SK-N-SH (cell line): ENCODE measurements at regions not wholly inside any gene's neighbourhood (a gene's known extent, or its start where the extent isn't known, plus 50 kb on each side); places are given as distances from the start of the nearest gene placed in this dataset.

ENCODE experiments used
- CTCF ChIA-PET: fragments of 300-600, 350-600 bp; formaldehyde crosslinking; extraction: SDS; loops from one replicate; lab custom pipeline; 2021; lab: Yijun Ruan, JAX
- POLR2A ChIA-PET: fragments of 350-600 bp; sonication (Branson Sonifier 250); formaldehyde crosslinking; extraction: SDS; loops from one replicate; lab custom pipeline; 2020; ENCODE audit warnings: antibody characterized with exemption, inconsistent platforms; lab: Yijun Ruan, JAX
- DNase-seq: peaks from one replicate; pipeline ENCODE4 v3.0.0; 2012
- H2AFZ ChIP-seq: fragments of 200-600 bp; sonication (generic); 2 replicates; pipeline ENCODE4 v1.8.1; 2016; ENCODE audit warnings: antibody characterized with exemption, mild to moderate bottlenecking, low read depth
- H3F3A ChIP-seq: fragments of 200-600 bp; sonication (generic); replicated peaks from 2 replicates; pipeline ENCODE3; 2016; ENCODE audit warnings: antibody characterized with exemption, mild to moderate bottlenecking; ENCODE audit not compliant: insufficient read depth
- H3K27ac ChIP-seq, 2 experiments: fragments of 200-500 bp in 1 of 2; fragments of 200-600 bp in 1 of 2; sonication (Bioruptor generic) in 1 of 2; sonication (generic), shearing (Covaris generic) in 1 of 2; 2 replicates each; pipeline versions ENCODE4 v1.5.1 to v1.6.1; 2014 to 2016; ENCODE audit warnings: low read depth in 2 of 2, inconsistent platforms in 1 of 2, low read length in 1 of 2, mild to moderate bottlenecking in 1 of 2, mixed read lengths in 1 of 2
- H3K27me3 ChIP-seq: fragments of 200-600 bp; sonication (generic), shearing (Covaris generic); 2 replicates; pipeline ENCODE4 v1.6.1; 2016; ENCODE audit warnings: mixed run types; ENCODE audit not compliant: insufficient read depth
- H3K36me3 ChIP-seq, 2 experiments: fragments of 200-500 bp in 1 of 2; fragments of 200-600 bp in 1 of 2; sonication (Bioruptor generic) in 1 of 2; sonication (generic) in 1 of 2; replicated peaks in 1 of 2; 2 replicates each; pipeline versions ENCODE3 to v1.5.1; 2014 to 2016; ENCODE audit warnings: low read length in 1 of 2, mild to moderate bottlenecking in 1 of 2; ENCODE audit not compliant: insufficient read depth in 2 of 2, control insufficient read depth in 1 of 2
- H3K4me1 ChIP-seq, 2 experiments: fragments of 200-500 bp in 1 of 2; fragments of 200-600 bp in 1 of 2; sonication (Bioruptor generic) in 1 of 2; sonication (generic), shearing (Covaris generic) in 1 of 2; 2 replicates each; pipeline versions ENCODE4 v1.5.1 to v1.6.1; 2014 to 2016; ENCODE audit warnings: low read depth in 1 of 2, low read length in 1 of 2, mixed run types in 1 of 2; ENCODE audit not compliant: insufficient read depth in 2 of 2, control insufficient read depth in 1 of 2
- H3K4me2 ChIP-seq: fragments of 200-600 bp; sonication (generic), shearing (Covaris generic); 2 replicates; pipeline ENCODE4 v1.6.1; 2017; ENCODE audit warnings: mixed run types
- H3K4me3 ChIP-seq, 2 experiments: fragments of 200-500 bp in 1 of 2; fragments of 200-600 bp in 1 of 2; sonication (Bioruptor generic) in 1 of 2; sonication (generic), shearing (Covaris generic) in 1 of 2; 2 replicates each; pipeline versions ENCODE4 v1.5.1 to v1.8.1; 2014 to 2016; ENCODE audit warnings: low read depth in 2 of 2, inconsistent platforms in 1 of 2, low read length in 1 of 2, mild to moderate bottlenecking in 1 of 2, mixed read lengths in 1 of 2, moderate library complexity in 1 of 2
- H3K79me2 ChIP-seq: fragments of 200-600 bp; sonication (generic); 2 replicates; pipeline ENCODE4 v1.8.1; 2017; ENCODE audit warnings: mild to moderate bottlenecking; ENCODE audit not compliant: insufficient read depth
- H3K9ac ChIP-seq: fragments of 200-600 bp; sonication (generic); 2 replicates; pipeline ENCODE4 v1.6.1; 2017; ENCODE audit warnings: mixed run types
- H3K9me2 ChIP-seq: fragments of 200-600 bp; sonication (generic); 2 replicates; pipeline ENCODE4 v1.6.1; 2017; ENCODE audit warnings: mixed run types
- H3K9me3 ChIP-seq: fragments of 200-600 bp; sonication (generic); 2 replicates; pipeline ENCODE4 v1.6.1; 2017; ENCODE audit warnings: mixed run types, mild to moderate bottlenecking, moderate library complexity
- H4K20me1 ChIP-seq: fragments of 200-600 bp; sonication (generic); 2 replicates; pipeline ENCODE4 v1.6.1; 2017; ENCODE audit warnings: mild to moderate bottlenecking, mixed run types; ENCODE audit not compliant: insufficient read depth
- CHD2 ChIP-seq: fragments of 150-350 bp; IDR thresholded peaks from 2 replicates; pipeline ENCODE4 v1.6.1; 2018; ENCODE audit warnings: low read length; ENCODE audit not compliant: partially characterized antibody
- CTCF ChIP-seq: fragments of 200-600 bp; sonication (generic); IDR thresholded peaks from 2 replicates; pipeline ENCODE4 v1.6.1; 2017; ENCODE audit warnings: antibody characterized with exemption, mild to moderate bottlenecking, moderate library complexity
- ELF1 ChIP-seq: IDR thresholded peaks from 2 replicates; pipeline ENCODE4 v1.4.0; 2012
- EZH2phosphoT487 ChIP-seq: fragments of 200-600 bp; sonication (generic); IDR thresholded peaks from 2 replicates; pipeline ENCODE4 v1.6.1; 2017; ENCODE audit warnings: low read depth, mixed run types, mild to moderate bottlenecking, antibody characterized with exemption, moderate library complexity, borderline replicate concordance
- FOSL2 ChIP-seq: IDR thresholded peaks from 2 replicates; pipeline ENCODE4 v1.4.0; 2012; ENCODE audit warnings: low read depth, mild to moderate bottlenecking, moderate library complexity, borderline replicate concordance
- FOXJ3 ChIP-seq: sonication (generic); formaldehyde crosslinking; IDR thresholded peaks from 2 replicates; pipeline ENCODE4 v1.5.1; 2020; ENCODE audit warnings: mild to moderate bottlenecking, missing genetic modification reagents
- GABPA ChIP-seq: IDR thresholded peaks from 2 replicates; pipeline ENCODE4 v1.4.0; 2012; ENCODE audit warnings: low read depth, mild to moderate bottlenecking
- MXI1 ChIP-seq: IDR thresholded peaks from 2 replicates; pipeline ENCODE4 v1.6.1; 2012; ENCODE audit warnings: mild to moderate bottlenecking, low read depth, low read length, improper control_type of control experiment
- RCOR1 ChIP-seq: fragments of 150-350 bp; IDR thresholded peaks from 2 replicates; pipeline ENCODE4 v1.6.1; 2017; ENCODE audit warnings: antibody characterized with exemption, low read length
- REST ChIP-seq: IDR thresholded peaks from 2 replicates; pipeline ENCODE4 v1.6.1; 2012; ENCODE audit warnings: mild to moderate bottlenecking, low read depth, low read length, moderate library complexity
- RXRA ChIP-seq: IDR thresholded peaks from 2 replicates; pipeline ENCODE4 v1.4.0; 2012; ENCODE audit warnings: low read depth, mild to moderate bottlenecking, borderline replicate concordance
- TAF1 ChIP-seq: IDR thresholded peaks from 2 replicates; pipeline ENCODE4 v1.6.1; 2012; ENCODE audit warnings: low read depth, mild to moderate bottlenecking, low read length, moderate library complexity, borderline replicate concordance
- TEAD4 ChIP-seq: IDR thresholded peaks from 2 replicates; pipeline ENCODE4 v1.4.0; 2012; ENCODE audit warnings: mild to moderate bottlenecking, borderline replicate concordance; ENCODE audit not compliant: insufficient read depth
- USF1 ChIP-seq: IDR thresholded peaks from 2 replicates; pipeline ENCODE4 v1.4.0; 2012; ENCODE audit warnings: low read depth, borderline replicate concordance
- ZBTB33 ChIP-seq: IDR thresholded peaks from 2 replicates; pipeline ENCODE4 v1.4.0; 2012; ENCODE audit warnings: low read depth, borderline replicate concordance
- WGBS: methylation state at CpG from one replicate; pipeline ENCODE4 v1.1.6; 2017; ENCODE audit warnings: low lambda C conversion rate; 5-methylcytosine and 5-hydroxymethylcytosine counted together

- H3K27ac ChIP-seq, result no peak overlapping the region
- H3K4me3 ChIP-seq, result no peak overlapping the region
- H3K79me2 ChIP-seq, result no peaks in the 10 kb centered on the region
- ChIA-PET POLR2A (no interaction called here), CTCF (no interaction called here)
- no peaks in the 10 kb centered on the region for H4K20me1 ChIP-seq
- TF ChIP-seq ELF1, result no peak
- no peak for TF ChIP-seq CHD2
- TF ChIP-seq REST, result no peak
- TF ChIP-seq USF1, result no peak
- no peaks in the 10 kb centered on the region for H3K9me3 ChIP-seq
- no peaks in the 10 kb centered on the region for H3K36me3 ChIP-seq
- no peak overlapping the region for H3K4me2 ChIP-seq
- no peaks in the 10 kb centered on the region for H3K4me1 ChIP-seq
- H2AFZ ChIP-seq, result no peak overlapping the region
- no peaks in the 10 kb centered on the region for H3K27me3 ChIP-seq
- no peaks in the 10 kb centered on the region for H3K9me2 ChIP-seq
- no peak overlapping the region for H3K9ac ChIP-seq
- DNase-seq, result no peak
- no peaks in the 10 kb centered on the region for H3F3A ChIP-seq
- 61% methylated on average over 9 of the region's 9 CpGs for WGBS
Observed at GRCh38 chr5:173808079-173808808, 79.9 kb upstream of the CPEB4 start.

GRCh38 chr5:173809014-173809413, 79.1 kb upstream of the CPEB4 start:
- no peaks in the 10 kb centered on the region for H3K79me2 ChIP-seq
- no peak for DNase-seq
- H3K9me3 ChIP-seq, result no peaks in the 10 kb centered on the region
- H3F3A ChIP-seq, result no peaks in the 10 kb centered on the region
- no peak overlapping the region for H3K27ac ChIP-seq
- no peaks in the 10 kb centered on the region for H4K20me1 ChIP-seq
- TF ChIP-seq RCOR1, result no peak
- TF ChIP-seq TAF1, result no peak
- no peak for TF ChIP-seq GABPA
- TF ChIP-seq FOXJ3 (CRISPR knock-in tag), result no peak
- TF ChIP-seq CTCF, result no peak
- TF ChIP-seq EZH2phosphoT487, result no peak
- no peak for TF ChIP-seq FOSL2
- TF ChIP-seq MXI1, result no peak
- no peak for TF ChIP-seq ZBTB33
- no peak for TF ChIP-seq RXRA
- TF ChIP-seq USF1, result no peak
- TF ChIP-seq TEAD4, result no peak
- 76% methylated on average over 6 of the region's 6 CpGs for WGBS
- no peak overlapping the region for H3K4me3 ChIP-seq
- no peaks in the 10 kb centered on the region for H3K36me3 ChIP-seq
- no peak overlapping the region for H3K4me2 ChIP-seq
- no peaks in the 10 kb centered on the region for H3K27me3 ChIP-seq
- CTCF ChIA-PET, result no interaction called here
- H3K4me1 ChIP-seq, result no peaks in the 10 kb centered on the region
- H2AFZ ChIP-seq, result no peak overlapping the region
- H3K9me2 ChIP-seq, result no peaks in the 10 kb centered on the region
- POLR2A ChIA-PET, result no interaction called here
- H3K9ac ChIP-seq, result no peak overlapping the region
